Thoracic aorta (tissue), 2 donors: ENCODE measurements at regions not wholly inside any gene's neighbourhood (a gene's known extent, or its start where the extent isn't known, plus 50 kb on each side); places are given as distances from the start of the nearest gene placed in this dataset.
"Not testable (repeated sequence)": the region's sequence is repeated elsewhere in the genome, so short reads cannot be mapped to it uniquely, and the experiment has no call there.

ENCODE experiments used
- ATAC-seq: fragments of 150-250 bp; one replicate; pipeline ENCODE4 v1.8.0; 2017; ENCODE audit warnings: low read depth; ENCODE audit not compliant: insufficient number of reproducible peaks, low FRiP score
- DNase-seq: peaks from one replicate; pipeline ENCODE4 v3.0.0-alpha.2; 2020; ENCODE audit warnings: low spot score
- H3K27ac ChIP-seq, 2 donors: fragments of 200-600 bp; sonication (generic); 1 replicate in 1 of 2; 2 replicates in 1 of 2; pipeline ENCODE4 v1.5.1; 2016; ENCODE audit warnings: mild to moderate bottlenecking in 2 of 2, moderate library complexity in 2 of 2
- H3K27me3 ChIP-seq: fragments of 200-600 bp; sonication (generic); replicated peaks from 2 replicates; pipeline ENCODE4 v1.6.0; 2016; ENCODE audit warnings: mild to moderate bottlenecking; ENCODE audit not compliant: insufficient read depth
- H3K36me3 ChIP-seq: fragments of 200-600 bp; sonication (generic); one replicate; pipeline ENCODE4 v1.5.1; 2016
- H3K4me1 ChIP-seq, 2 donors: fragments of 200-600 bp; sonication (generic); 1 replicate in 1 of 2; 2 replicates in 1 of 2; pipeline versions ENCODE4 v1.5.1 to v1.6.0; 2016; ENCODE audit warnings: low read depth in 2 of 2, mild to moderate bottlenecking in 1 of 2; ENCODE audit not compliant: control insufficient read depth in 1 of 2
- H3K4me3 ChIP-seq: fragments of 200-600 bp; sonication (generic); 2 replicates; pipeline ENCODE4 v1.5.1; 2016; ENCODE audit warnings: mild to moderate bottlenecking
- H3K9me3 ChIP-seq: fragments of 200-600 bp; sonication (generic); 2 replicates; pipeline ENCODE4 v1.5.1; 2016
- TF ChIP-seq, protein P1 (sequence below): fragments of 200-600 bp; sonication (generic); IDR thresholded peaks from one replicate; pipeline ENCODE4 v1.5.1; 2019; ENCODE audit warnings: antibody characterized with exemption

DNA sequence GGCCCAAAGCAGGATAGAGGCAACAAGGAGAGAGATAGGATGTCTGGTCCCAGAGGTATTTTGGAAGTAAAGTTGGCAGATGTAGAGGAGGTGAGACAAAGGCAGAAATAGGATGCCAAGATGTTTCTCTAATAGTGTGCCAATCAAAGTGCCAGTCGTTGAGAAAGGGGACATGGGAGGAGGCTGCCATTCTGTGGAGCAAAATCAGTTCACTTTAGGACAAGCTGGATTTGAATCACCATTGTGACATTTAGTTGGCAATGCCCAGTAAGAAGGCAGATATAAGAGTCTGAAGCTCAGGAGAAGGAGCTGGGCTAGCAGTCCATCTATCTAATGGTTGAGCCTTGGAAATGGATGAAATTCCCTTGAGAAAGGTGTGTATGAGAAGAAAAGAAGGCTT is 53.8 kb downstream of the ADRB2 start:
- no peak overlapping the region for H3K4me3 ChIP-seq
- no peak overlapping the region for H3K27ac ChIP-seq
- no peaks in the 10 kb centered on the region for H3K36me3 ChIP-seq
- DNase-seq (no peak), ATAC-seq (no peak)
- TF ChIP-seq, protein P1, sequence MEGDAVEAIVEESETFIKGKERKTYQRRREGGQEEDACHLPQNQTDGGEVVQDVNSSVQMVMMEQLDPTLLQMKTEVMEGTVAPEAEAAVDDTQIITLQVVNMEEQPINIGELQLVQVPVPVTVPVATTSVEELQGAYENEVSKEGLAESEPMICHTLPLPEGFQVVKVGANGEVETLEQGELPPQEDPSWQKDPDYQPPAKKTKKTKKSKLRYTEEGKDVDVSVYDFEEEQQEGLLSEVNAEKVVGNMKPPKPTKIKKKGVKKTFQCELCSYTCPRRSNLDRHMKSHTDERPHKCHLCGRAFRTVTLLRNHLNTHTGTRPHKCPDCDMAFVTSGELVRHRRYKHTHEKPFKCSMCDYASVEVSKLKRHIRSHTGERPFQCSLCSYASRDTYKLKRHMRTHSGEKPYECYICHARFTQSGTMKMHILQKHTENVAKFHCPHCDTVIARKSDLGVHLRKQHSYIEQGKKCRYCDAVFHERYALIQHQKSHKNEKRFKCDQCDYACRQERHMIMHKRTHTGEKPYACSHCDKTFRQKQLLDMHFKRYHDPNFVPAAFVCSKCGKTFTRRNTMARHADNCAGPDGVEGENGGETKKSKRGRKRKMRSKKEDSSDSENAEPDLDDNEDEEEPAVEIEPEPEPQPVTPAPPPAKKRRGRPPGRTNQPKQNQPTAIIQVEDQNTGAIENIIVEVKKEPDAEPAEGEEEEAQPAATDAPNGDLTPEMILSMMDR, result no peak
- no peaks in the 10 kb centered on the region for H3K27me3 ChIP-seq
- peaks cover 3 to 7% of the 10 kb centered on the region in 2 donors for H3K4me1 ChIP-seq
- no peaks in the 10 kb centered on the region for H3K9me3 ChIP-seq

DNA sequence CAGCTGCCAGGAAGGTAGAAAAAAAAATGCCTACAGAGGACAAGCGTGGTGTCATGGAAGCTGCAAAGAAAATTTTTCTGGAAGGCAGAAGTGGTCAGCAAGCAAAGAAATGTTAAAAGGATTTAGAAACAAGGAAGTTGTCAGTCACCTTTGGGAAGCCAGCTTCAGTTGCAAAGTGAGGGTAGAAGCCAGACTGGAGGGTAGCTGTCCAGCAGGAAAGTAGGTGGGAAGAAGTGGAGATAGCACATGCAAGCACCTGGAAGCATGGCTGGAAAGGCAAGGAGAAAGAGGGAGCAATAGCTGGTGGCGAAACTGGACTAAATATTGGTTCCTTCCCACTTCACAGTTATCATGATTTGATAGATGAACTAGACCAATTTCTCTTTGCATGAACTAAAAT is 54.3 kb downstream of the ADRB2 start:
- peaks cover 0 to 2% of the 10 kb centered on the region in 2 donors for H3K4me1 ChIP-seq
- no peaks in the 10 kb centered on the region for H3K36me3 ChIP-seq
- no peaks in the 10 kb centered on the region for H3K9me3 ChIP-seq
- DNase-seq (no peak), ATAC-seq (no peak)
- H3K27ac ChIP-seq, result no peak overlapping the region
- no peak overlapping the region for H3K4me3 ChIP-seq
- no peaks in the 10 kb centered on the region for H3K27me3 ChIP-seq
- TF ChIP-seq, protein P1, result no peak

DNA sequence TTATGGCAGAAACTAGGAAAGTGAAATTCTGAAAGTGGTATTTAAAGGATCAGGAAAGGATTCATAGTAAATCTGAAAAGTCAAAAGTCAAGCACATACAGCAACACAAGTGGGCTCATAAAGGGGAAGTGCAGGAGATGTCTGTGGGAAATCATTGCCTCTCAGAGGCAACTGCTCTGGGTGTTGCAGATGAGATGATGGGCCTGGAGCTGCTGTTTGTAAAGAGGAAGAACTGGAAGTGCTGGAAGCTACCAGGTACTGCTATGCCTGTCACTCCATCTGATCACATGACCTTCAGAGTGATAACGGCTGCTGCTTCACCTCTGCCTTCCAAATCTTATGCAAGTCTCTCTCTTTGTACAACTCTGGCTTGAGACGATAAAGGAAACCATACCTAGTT is 55.9 kb downstream of the ADRB2 start:
- ATAC-seq (no peak), DNase-seq (no peak)
- Histone ChIP-seq H3K36me3 (no peaks in the 10 kb centered on the region), H3K4me1 (no peaks in the 10 kb centered on the region), H3K9me3 (no peaks in the 10 kb centered on the region), H3K4me3 (no peak overlapping the region), H3K27me3 (no peaks in the 10 kb centered on the region), H3K27ac (no peak overlapping the region)
- TF ChIP-seq, protein P1, result no peak

DNA sequence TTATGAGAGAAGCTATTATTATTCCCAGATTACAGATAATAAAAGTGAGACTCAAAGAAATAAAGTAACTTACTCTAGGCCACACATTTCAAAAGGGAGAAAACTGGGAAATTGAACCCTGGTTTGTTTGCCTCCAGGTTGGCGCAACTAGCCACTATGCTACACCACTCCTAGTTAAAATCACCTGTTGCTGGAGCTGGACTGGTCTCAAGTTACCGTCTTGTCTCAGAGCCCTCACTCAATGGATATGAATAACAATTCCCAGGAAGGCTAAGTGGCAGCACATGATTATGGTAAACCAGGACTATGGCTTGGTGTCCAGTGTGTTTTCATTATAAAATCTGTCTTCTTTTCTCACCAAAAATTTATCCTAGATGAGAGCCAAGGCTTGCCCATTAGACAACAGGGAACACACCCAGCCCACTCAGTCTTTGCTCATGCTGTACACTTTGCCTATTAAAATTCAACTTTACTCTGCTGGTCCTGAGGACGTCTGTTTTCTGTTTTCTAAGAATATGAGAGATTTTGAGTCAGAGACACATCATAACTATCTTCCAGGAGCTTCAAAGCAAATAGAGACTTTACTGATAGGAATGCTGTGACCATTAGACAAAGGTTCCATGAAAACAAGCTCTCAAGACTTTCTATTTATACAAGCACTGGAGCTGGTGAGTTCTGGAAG is 58.1 kb downstream of the ADRB2 start:
- DNase-seq (no peak), ATAC-seq (no peak)
- Histone ChIP-seq H3K4me3 (no peak overlapping the region), H3K27me3 (no peaks in the 10 kb centered on the region), H3K9me3 (no peaks in the 10 kb centered on the region), H3K4me1 (no peaks in the 10 kb centered on the region), H3K27ac (no peak overlapping the region), H3K36me3 (no peaks in the 10 kb centered on the region)
- TF ChIP-seq, protein P1, result no peak

DNA sequence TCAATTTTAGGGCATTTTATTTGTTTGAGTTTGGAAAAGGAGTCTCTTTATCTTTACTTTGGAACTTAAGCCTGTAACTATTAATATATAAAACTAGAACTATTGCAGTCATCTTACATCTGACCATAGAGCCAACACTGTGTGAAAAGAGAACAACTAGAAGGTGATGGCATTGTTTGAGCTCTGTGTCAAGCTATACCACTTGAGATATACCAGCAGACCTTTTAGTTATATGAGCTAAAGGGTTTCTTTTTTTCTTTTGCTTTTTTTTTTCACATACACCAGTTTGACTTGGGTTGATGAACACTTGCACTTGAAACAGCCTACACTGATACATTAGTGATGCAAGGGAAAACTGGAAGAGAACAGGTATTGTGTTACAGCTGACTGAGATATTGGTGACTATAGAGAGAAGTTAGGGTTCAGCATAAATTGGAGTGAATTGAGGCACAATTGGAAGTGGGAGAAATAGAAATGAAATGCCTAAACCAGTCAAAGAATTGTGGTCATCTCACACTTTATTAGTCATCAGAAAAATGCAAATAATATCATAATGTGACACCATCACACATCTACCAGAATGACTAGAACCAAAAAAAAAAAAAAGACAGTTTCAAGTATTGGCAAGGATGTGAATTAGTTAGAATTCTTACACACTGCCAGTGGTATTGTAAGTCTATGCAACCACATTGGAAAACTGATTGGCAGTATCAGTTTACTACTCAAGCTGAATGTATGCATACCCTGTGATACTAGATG is 60.9 kb downstream of the ADRB2 start:
- no peaks in the 10 kb centered on the region for H3K27me3 ChIP-seq
- DNase-seq (no peak), ATAC-seq (no peak)
- H3K4me1 ChIP-seq, result no peaks in the 10 kb centered on the region
- no peak overlapping the region for H3K4me3 ChIP-seq
- no peaks in the 10 kb centered on the region for H3K9me3 ChIP-seq
- TF ChIP-seq, protein P1, result no peak
- no peaks in the 10 kb centered on the region for H3K36me3 ChIP-seq
- no peak overlapping the region for H3K27ac ChIP-seq

DNA sequence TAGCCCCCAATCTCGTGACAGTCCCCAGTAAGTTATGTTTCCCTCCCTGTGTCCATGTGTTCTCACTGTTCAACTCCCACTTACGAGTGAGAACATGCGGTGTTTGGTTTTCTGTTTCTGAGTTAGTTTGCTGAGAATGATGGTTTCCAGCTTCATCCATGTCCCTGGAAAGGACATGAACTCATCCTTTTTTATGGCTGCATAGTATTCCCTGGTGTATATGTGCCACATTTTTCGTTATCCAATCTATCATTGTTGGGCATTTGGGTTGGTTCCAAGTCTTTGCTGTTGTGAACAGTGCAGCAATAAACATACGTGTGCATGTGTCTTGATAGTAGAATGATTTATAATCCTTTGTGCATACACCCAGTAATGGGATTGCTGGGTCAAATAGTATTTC is 63.5 kb downstream of the ADRB2 start:
- not testable (repeated sequence) for H3K36me3 ChIP-seq, H3K27me3 ChIP-seq, DNase-seq, H3K4me3 ChIP-seq, H3K27ac ChIP-seq, H3K4me1 ChIP-seq, H3K9me3 ChIP-seq, ATAC-seq

DNA sequence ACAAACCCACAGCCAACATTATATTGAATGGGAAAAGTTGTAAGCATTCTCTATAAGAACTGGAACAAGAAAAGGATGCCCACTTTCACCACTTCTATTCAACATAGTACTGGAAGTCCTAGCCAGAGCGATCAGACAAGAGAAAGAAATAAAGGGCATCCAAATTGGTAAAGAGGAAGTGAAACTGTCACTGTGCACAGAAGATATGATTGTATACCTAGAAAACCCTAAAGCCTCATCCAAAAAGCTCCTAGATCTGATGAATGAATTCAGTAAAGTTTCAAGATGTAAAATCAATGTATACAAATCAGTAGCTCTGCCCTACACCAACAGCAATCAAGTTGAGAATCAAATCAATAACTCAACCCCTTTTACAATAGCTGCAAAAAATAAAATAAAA is 69.0 kb downstream of the ADRB2 start:
- not testable (repeated sequence) for H3K27ac ChIP-seq, ATAC-seq, H3K9me3 ChIP-seq, H3K4me1 ChIP-seq, H3K27me3 ChIP-seq, DNase-seq, H3K36me3 ChIP-seq, H3K4me3 ChIP-seq
